SK-N-SH (cell line): ENCODE measurements at regions not wholly inside any gene's neighbourhood (a gene's known extent, or its start where the extent isn't known, plus 50 kb on each side); places are given as distances from the start of the nearest gene placed in this dataset.

Experiments
- CTCF ChIA-PET: fragments of 300-600, 350-600 bp; formaldehyde crosslinking; extraction: SDS; loops from one replicate; lab custom pipeline; 2021; lab: Yijun Ruan, JAX
- POLR2A ChIA-PET: fragments of 350-600 bp; sonication (Branson Sonifier 250); formaldehyde crosslinking; extraction: SDS; loops from one replicate; lab custom pipeline; 2020; ENCODE audit warnings: antibody characterized with exemption, inconsistent platforms; lab: Yijun Ruan, JAX
- DNase-seq: peaks from one replicate; pipeline ENCODE4 v3.0.0; 2012
- H2AFZ ChIP-seq: fragments of 200-600 bp; sonication (generic); 2 replicates; pipeline ENCODE4 v1.8.1; 2016; ENCODE audit warnings: antibody characterized with exemption, mild to moderate bottlenecking, low read depth
- H3F3A ChIP-seq: fragments of 200-600 bp; sonication (generic); replicated peaks from 2 replicates; pipeline ENCODE3; 2016; ENCODE audit warnings: antibody characterized with exemption, mild to moderate bottlenecking; ENCODE audit not compliant: insufficient read depth
- H3K27ac ChIP-seq, 2 experiments: fragments of 200-500 bp in 1 of 2; fragments of 200-600 bp in 1 of 2; sonication (Bioruptor generic) in 1 of 2; sonication (generic), shearing (Covaris generic) in 1 of 2; 2 replicates each; pipeline versions ENCODE4 v1.5.1 to v1.6.1; 2014 to 2016; ENCODE audit warnings: low read depth in 2 of 2, inconsistent platforms in 1 of 2, low read length in 1 of 2, mild to moderate bottlenecking in 1 of 2, mixed read lengths in 1 of 2
- H3K27me3 ChIP-seq: fragments of 200-600 bp; sonication (generic), shearing (Covaris generic); 2 replicates; pipeline ENCODE4 v1.6.1; 2016; ENCODE audit warnings: mixed run types; ENCODE audit not compliant: insufficient read depth
- H3K36me3 ChIP-seq, 2 experiments: fragments of 200-500 bp in 1 of 2; fragments of 200-600 bp in 1 of 2; sonication (Bioruptor generic) in 1 of 2; sonication (generic) in 1 of 2; replicated peaks in 1 of 2; 2 replicates each; pipeline versions ENCODE3 to v1.5.1; 2014 to 2016; ENCODE audit warnings: low read length in 1 of 2, mild to moderate bottlenecking in 1 of 2; ENCODE audit not compliant: insufficient read depth in 2 of 2, control insufficient read depth in 1 of 2
- H3K4me1 ChIP-seq, 2 experiments: fragments of 200-500 bp in 1 of 2; fragments of 200-600 bp in 1 of 2; sonication (Bioruptor generic) in 1 of 2; sonication (generic), shearing (Covaris generic) in 1 of 2; 2 replicates each; pipeline versions ENCODE4 v1.5.1 to v1.6.1; 2014 to 2016; ENCODE audit warnings: low read depth in 1 of 2, low read length in 1 of 2, mixed run types in 1 of 2; ENCODE audit not compliant: insufficient read depth in 2 of 2, control insufficient read depth in 1 of 2
- H3K4me2 ChIP-seq: fragments of 200-600 bp; sonication (generic), shearing (Covaris generic); 2 replicates; pipeline ENCODE4 v1.6.1; 2017; ENCODE audit warnings: mixed run types
- H3K4me3 ChIP-seq, 2 experiments: fragments of 200-500 bp in 1 of 2; fragments of 200-600 bp in 1 of 2; sonication (Bioruptor generic) in 1 of 2; sonication (generic), shearing (Covaris generic) in 1 of 2; 2 replicates each; pipeline versions ENCODE4 v1.5.1 to v1.8.1; 2014 to 2016; ENCODE audit warnings: low read depth in 2 of 2, inconsistent platforms in 1 of 2, low read length in 1 of 2, mild to moderate bottlenecking in 1 of 2, mixed read lengths in 1 of 2, moderate library complexity in 1 of 2
- H3K79me2 ChIP-seq: fragments of 200-600 bp; sonication (generic); 2 replicates; pipeline ENCODE4 v1.8.1; 2017; ENCODE audit warnings: mild to moderate bottlenecking; ENCODE audit not compliant: insufficient read depth
- H3K9ac ChIP-seq: fragments of 200-600 bp; sonication (generic); 2 replicates; pipeline ENCODE4 v1.6.1; 2017; ENCODE audit warnings: mixed run types
- H3K9me2 ChIP-seq: fragments of 200-600 bp; sonication (generic); 2 replicates; pipeline ENCODE4 v1.6.1; 2017; ENCODE audit warnings: mixed run types
- H3K9me3 ChIP-seq: fragments of 200-600 bp; sonication (generic); 2 replicates; pipeline ENCODE4 v1.6.1; 2017; ENCODE audit warnings: mixed run types, mild to moderate bottlenecking, moderate library complexity
- H4K20me1 ChIP-seq: fragments of 200-600 bp; sonication (generic); 2 replicates; pipeline ENCODE4 v1.6.1; 2017; ENCODE audit warnings: mild to moderate bottlenecking, mixed run types; ENCODE audit not compliant: insufficient read depth
- CHD2 ChIP-seq: fragments of 150-350 bp; IDR thresholded peaks from 2 replicates; pipeline ENCODE4 v1.6.1; 2018; ENCODE audit warnings: low read length; ENCODE audit not compliant: partially characterized antibody
- EZH2phosphoT487 ChIP-seq: fragments of 200-600 bp; sonication (generic); IDR thresholded peaks from 2 replicates; pipeline ENCODE4 v1.6.1; 2017; ENCODE audit warnings: low read depth, mixed run types, mild to moderate bottlenecking, antibody characterized with exemption, moderate library complexity, borderline replicate concordance
- FOSL2 ChIP-seq: IDR thresholded peaks from 2 replicates; pipeline ENCODE4 v1.4.0; 2012; ENCODE audit warnings: low read depth, mild to moderate bottlenecking, moderate library complexity, borderline replicate concordance
- FOXM1 ChIP-seq: IDR thresholded peaks from 2 replicates; pipeline ENCODE4 v1.4.0; 2012; ENCODE audit warnings: low read depth, mild to moderate bottlenecking
- GABPA ChIP-seq: IDR thresholded peaks from 2 replicates; pipeline ENCODE4 v1.4.0; 2012; ENCODE audit warnings: low read depth, mild to moderate bottlenecking
- MEF2A ChIP-seq: IDR thresholded peaks from 2 replicates; pipeline ENCODE4 v1.4.0; 2012; ENCODE audit warnings: low read depth, borderline replicate concordance
- PBX3 ChIP-seq: IDR thresholded peaks from 2 replicates; pipeline ENCODE4; 2012
- REST ChIP-seq: IDR thresholded peaks from 2 replicates; pipeline ENCODE4 v1.6.1; 2012; ENCODE audit warnings: mild to moderate bottlenecking, low read depth, low read length, moderate library complexity
- RFX5 ChIP-seq: IDR thresholded peaks from 2 replicates; pipeline ENCODE4 v1.6.1; 2012; ENCODE audit warnings: mild to moderate bottlenecking, improper control_type of control experiment, low read length
- SIN3A ChIP-seq: IDR thresholded peaks from 2 replicates; pipeline ENCODE4 v1.6.1; 2012; ENCODE audit warnings: low read depth, mild to moderate bottlenecking, low read length, moderate library complexity, borderline replicate concordance
- SMC3 ChIP-seq: IDR thresholded peaks from 2 replicates; pipeline ENCODE4 v1.6.1; 2012; ENCODE audit warnings: low read depth, low read length, improper control_type of control experiment
- TAF1 ChIP-seq: IDR thresholded peaks from 2 replicates; pipeline ENCODE4 v1.6.1; 2012; ENCODE audit warnings: low read depth, mild to moderate bottlenecking, low read length, moderate library complexity, borderline replicate concordance
- TCF12 ChIP-seq: IDR thresholded peaks from 2 replicates; pipeline ENCODE4 v1.4.0; 2012
- TEAD4 ChIP-seq: IDR thresholded peaks from 2 replicates; pipeline ENCODE4 v1.4.0; 2012; ENCODE audit warnings: mild to moderate bottlenecking, borderline replicate concordance; ENCODE audit not compliant: insufficient read depth
- USF2 ChIP-seq: fragments of 150-350 bp; IDR thresholded peaks from 2 replicates; pipeline ENCODE4 v1.6.1; 2017; ENCODE audit warnings: antibody characterized with exemption, low read length, low read depth, borderline replicate concordance
- YY1 ChIP-seq: IDR thresholded peaks from 2 replicates; pipeline ENCODE4 v1.4.0; 2012; ENCODE audit warnings: low read depth, mild to moderate bottlenecking
- WGBS: methylation state at CpG from one replicate; pipeline ENCODE4 v1.1.6; 2017; ENCODE audit warnings: low lambda C conversion rate; 5-methylcytosine and 5-hydroxymethylcytosine counted together
- TF ChIP-seq, protein P1 (sequence below): IDR thresholded peaks from 2 replicates; pipeline ENCODE4 v1.4.0; 2012; ENCODE audit warnings: low read depth

DNA sequence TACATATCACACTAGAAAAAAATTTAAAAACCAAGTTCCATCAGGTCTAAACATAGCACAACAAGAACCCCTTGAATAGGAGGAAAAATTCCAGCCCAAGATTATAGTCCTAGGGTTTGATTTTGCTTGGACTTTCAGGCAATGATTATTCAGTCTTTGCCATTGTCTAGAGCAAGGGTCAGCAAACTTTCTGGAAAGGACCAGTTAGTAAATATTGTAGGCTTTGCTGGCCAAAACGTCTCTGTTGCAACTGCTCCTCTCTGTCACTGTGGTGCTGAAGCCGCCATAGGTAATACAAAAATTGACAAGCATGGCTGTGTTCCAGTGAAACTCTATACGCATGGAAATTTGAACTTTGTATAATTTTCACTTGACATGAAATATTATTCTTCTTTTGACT is 95.5 kb upstream of the UBAC2 start (continued):
- TF ChIP-seq REST: no peak

GRCh38 chr13:99113351-99113750 is 87.3 kb upstream of the UBAC2 start:
- no peaks in the 10 kb centered on the region for H3K9me2 ChIP-seq
- CTCF ChIA-PET: no interaction called here

More at GRCh38 chr13:99113351-99113750, 87.3 kb upstream of the UBAC2 start:
- 67% methylated on average over 5 of the region's 5 CpGs for WGBS
- no peak overlapping the region for H3K4me3 ChIP-seq
- no peaks in the 10 kb centered on the region for H3K9me3 ChIP-seq
- H3K36me3 ChIP-seq: no peaks in the 10 kb centered on the region
- no peak overlapping the region for H3K4me2 ChIP-seq
- H3K9ac ChIP-seq: no peak overlapping the region
- no peak overlapping the region for H3K27ac ChIP-seq
- H4K20me1 ChIP-seq: no peaks in the 10 kb centered on the region
- no peak overlapping the region for H2AFZ ChIP-seq
- POLR2A ChIA-PET: no interaction called here
- H3K79me2 ChIP-seq: no peaks in the 10 kb centered on the region
- no peaks in the 10 kb centered on the region for H3F3A ChIP-seq
- H3K27me3 ChIP-seq: no peaks in the 10 kb centered on the region
- DNase-seq: no peak
- no peak for TF ChIP-seq TCF12
- no peak for TF ChIP-seq YY1
- no peak for TF ChIP-seq TAF1
- no peak for TF ChIP-seq SIN3A
- TF ChIP-seq CHD2: no peak
- no peak for TF ChIP-seq MEF2A
- no peak for TF ChIP-seq TEAD4
- TF ChIP-seq FOSL2: no peak
- no peak for TF ChIP-seq RFX5
- TF ChIP-seq USF2: no peak
- TF ChIP-seq FOXM1: no peak
- TF ChIP-seq PBX3: no peak
- TF ChIP-seq, protein P1, sequence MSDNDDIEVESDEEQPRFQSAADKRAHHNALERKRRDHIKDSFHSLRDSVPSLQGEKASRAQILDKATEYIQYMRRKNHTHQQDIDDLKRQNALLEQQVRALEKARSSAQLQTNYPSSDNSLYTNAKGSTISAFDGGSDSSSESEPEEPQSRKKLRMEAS: no peak
- no peak for TF ChIP-seq EZH2phosphoT487
- TF ChIP-seq SMC3: no peak
- no peak for TF ChIP-seq GABPA
- H3K4me1 ChIP-seq: no peaks in the 10 kb centered on the region
